SW480 (cell line): ENCODE measurements at regions not wholly inside any gene's neighbourhood (a gene's known extent, or its start where the extent isn't known, plus 50 kb on each side); places are given as distances from the start of the nearest gene placed in this dataset.
A peak's percentile ranks its signal among the peaks of the same experiment; 100 is the strongest.

Experiments
- DNase-seq: peaks from one replicate; pipeline ENCODE4 v3.0.0-alpha.2; 2016; ENCODE audit warnings: low spot score

GRCh38 chr11:135075740-135076139 is 663.7 kb upstream of the B3GAT1 start:
- DNase-seq = peak; percentile 36

GRCh38 chr11:135074397-135074998 is 662.5 kb upstream of the B3GAT1 start:
- peak; percentile 69 for DNase-seq

- DNase-seq = no peak
Observed at GRCh38 chr11:135073870-135074269, 661.8 kb upstream of the B3GAT1 start.

- no peak for DNase-seq
Observed at GRCh38 chr11:135073381-135073780, 661.3 kb upstream of the B3GAT1 start.

- peak; percentile 34 for DNase-seq
Observed at GRCh38 chr11:135069890-135070289, 657.8 kb upstream of the B3GAT1 start.

GRCh38 chr11:135069063-135069462 is 657.0 kb upstream of the B3GAT1 start:
- DNase-seq = no peak

GRCh38 chr11:135062994-135063393 is 651.0 kb upstream of the B3GAT1 start:
- no peak for DNase-seq

- DNase-seq = no peak
Observed at GRCh38 chr11:135061166-135061565, 649.1 kb upstream of the B3GAT1 start.

GRCh38 chr11:135046986-135047385 is 634.9 kb upstream of the B3GAT1 start:
- no peak for DNase-seq

GRCh38 chr11:135046556-135046955 is 634.5 kb upstream of the B3GAT1 start:
- no peak for DNase-seq

- DNase-seq = no peak
Observed at GRCh38 chr11:135043434-135043833, 631.4 kb upstream of the B3GAT1 start.

GRCh38 chr11:135037828-135038227 is 625.8 kb upstream of the B3GAT1 start:
- no peak for DNase-seq

GRCh38 chr11:135036488-135037297 is 624.7 kb upstream of the B3GAT1 start:
- no peak for DNase-seq

- no peak for DNase-seq
Observed at GRCh38 chr11:135035282-135035681, 623.2 kb upstream of the B3GAT1 start.

GRCh38 chr11:135033540-135033939 is 621.5 kb upstream of the B3GAT1 start:
- peak; percentile 35 for DNase-seq

- DNase-seq = no peak
Observed at GRCh38 chr11:135031205-135031989, 619.4 kb upstream of the B3GAT1 start.

GRCh38 chr11:135027461-135027860 is 615.4 kb upstream of the B3GAT1 start:
- peak; percentile 31 for DNase-seq

- DNase-seq = no peak
Observed at GRCh38 chr11:135023499-135023898, 611.5 kb upstream of the B3GAT1 start.

GRCh38 chr11:135022454-135022853 is 610.4 kb upstream of the B3GAT1 start:
- DNase-seq = no peak

GRCh38 chr11:135019899-135020298 is 607.9 kb upstream of the B3GAT1 start:
- no peak for DNase-seq

- no peak for DNase-seq
Observed at GRCh38 chr11:135019343-135019871, 607.4 kb upstream of the B3GAT1 start.

GRCh38 chr11:135017296-135017695 is 605.3 kb upstream of the B3GAT1 start:
- DNase-seq = no peak

GRCh38 chr11:135015966-135016365 is 603.9 kb upstream of the B3GAT1 start:
- DNase-seq = no peak
